Prostate gland (tissue), 2 donors: ENCODE measurements at regions not wholly inside any gene's neighbourhood (a gene's known extent, or its start where the extent isn't known, plus 50 kb on each side); places are given as distances from the start of the nearest gene placed in this dataset.

ENCODE experiments used
- DNase-seq: peaks from one replicate; pipeline ENCODE4 v3.0.0-alpha.2; 2019; ENCODE audit warnings: low spot score
- H3K27ac ChIP-seq, 2 donors: fragments of 200-600 bp; sonication (generic); 2 replicates each; pipeline ENCODE4 v1.5.1; 2017 to 2019
- H3K27me3 ChIP-seq: fragments of 200-600 bp; sonication (generic); replicated peaks from 2 replicates; pipeline ENCODE4 v1.5.1; 2019; ENCODE audit not compliant: insufficient read depth
- H3K36me3 ChIP-seq, 2 donors: fragments of 200-600 bp; sonication (generic); 1 replicate in 1 of 2; 2 replicates in 1 of 2; pipeline versions ENCODE4 v1.5.1 to v1.8.1; 2017 to 2019
- H3K4me1 ChIP-seq: fragments of 200-600 bp; sonication (generic); replicated peaks from 2 replicates; pipeline ENCODE4 v1.5.1; 2019
- H3K4me3 ChIP-seq, 2 donors: fragments of 200-600 bp; sonication (generic); 2 replicates each; pipeline ENCODE4 v1.5.1; 2017 to 2019
- H3K9me3 ChIP-seq: fragments of 200-600 bp; sonication (generic); 2 replicates; pipeline ENCODE4 v1.5.1; 2017
- CTCF ChIP-seq, 4 experiments: fragments of 200-600 bp in 2 of 4; fragments of 450-650 bp in 2 of 4; sonication (generic) in 2 of 4; IDR thresholded peaks; 1 replicate in 3 of 4; 2 replicates in 1 of 4; pipeline ENCODE4 v1.5.1; 2016 to 2019; ENCODE audit warnings: antibody characterized with exemption in 4 of 4, mild to moderate bottlenecking in 2 of 4, moderate library complexity in 2 of 4
- POLR2A ChIP-seq: fragments of 450-650 bp; IDR thresholded peaks from one replicate; pipeline ENCODE4 v1.6.1; 2016; ENCODE audit warnings: antibody characterized with exemption, mild to moderate bottlenecking
- POLR2AphosphoS5 ChIP-seq: sonication (generic); formaldehyde crosslinking; IDR thresholded peaks from one replicate; pipeline ENCODE4 v1.6.1; 2017; ENCODE audit warnings: antibody characterized with exemption
- WGBS: methylation state at CpG from one replicate; pipeline ENCODE4 v1.1.5; 2018; 5-methylcytosine and 5-hydroxymethylcytosine counted together
- intact Hi-C: fragments of 100-400 bp; cut with DNase I; formaldehyde crosslinking; loops from one replicate; pipeline ENCODE4 v1.14.2; 2022

- 88% methylated on average over 8 of the region's 8 CpGs for WGBS
- intact Hi-C loops, result no loop called here
These were observed 742.4 kb downstream of the GALR1 start for GRCh38 chr18:77992057-77992456.

GRCh38 chr18:77993188-77993981 lies 743.7 kb downstream of the GALR1 start:
- TF ChIP-seq POLR2A (no peak), CTCF (IDR thresholded peaks at IDR 0.05) (no peak), POLR2AphosphoS5 (no peak)
- Histone ChIP-seq H3K9me3 (no peaks in the 10 kb centered on the region), H3K4me3 (no peak overlapping the region), H3K27ac (no peak overlapping the region), H3K4me1 (no peaks in the 10 kb centered on the region), H3K36me3 (no peaks in the 10 kb centered on the region), H3K27me3 (no peaks in the 10 kb centered on the region)
- DNase-seq, result no peak
- 92% methylated on average over 25 of the region's 25 CpGs for WGBS
- intact Hi-C loops, result no loop called here

More at GRCh38 chr18:77992057-77992456, 742.4 kb downstream of the GALR1 start:
- Histone ChIP-seq H3K27ac (no peak overlapping the region), H3K4me3 (no peak overlapping the region), H3K9me3 (no peaks in the 10 kb centered on the region), H3K36me3 (no peaks in the 10 kb centered on the region), H3K27me3 (no peaks in the 10 kb centered on the region), H3K4me1 (no peaks in the 10 kb centered on the region)
- no peak for DNase-seq
- no peak for TF ChIP-seq POLR2AphosphoS5
- TF ChIP-seq POLR2A, result no peak
- no peak for TF ChIP-seq CTCF (IDR thresholded peaks at IDR 0.05)

- no peak for DNase-seq
- WGBS, result 74% methylated on average over 3 of the region's 3 CpGs
- intact Hi-C loops, result no loop called here
- no peaks in the 10 kb centered on the region for H3K4me1 ChIP-seq
- no peaks in the 10 kb centered on the region for H3K9me3 ChIP-seq
- H3K27ac ChIP-seq, result no peak overlapping the region
- H3K27me3 ChIP-seq, result no peaks in the 10 kb centered on the region
- no peak overlapping the region for H3K4me3 ChIP-seq
- TF ChIP-seq POLR2A (no peak), CTCF (IDR thresholded peaks at IDR 0.05) (no peak), POLR2AphosphoS5 (no peak)
- no peaks in the 10 kb centered on the region for H3K36me3 ChIP-seq
These were observed 745.9 kb downstream of the GALR1 start for GRCh38 chr18:77995593-77995992.

- 71% methylated on average over 4 of the region's 4 CpGs for WGBS
- Histone ChIP-seq H3K4me1 (no peaks in the 10 kb centered on the region), H3K4me3 (no peak overlapping the region), H3K9me3 (no peaks in the 10 kb centered on the region), H3K27me3 (no peaks in the 10 kb centered on the region), H3K36me3 (no peaks in the 10 kb centered on the region), H3K27ac (no peak overlapping the region)
- DNase-seq, result no peak
- intact Hi-C loops, result no loop called here
- TF ChIP-seq POLR2AphosphoS5 (no peak), CTCF (IDR thresholded peaks at IDR 0.05) (no peak), POLR2A (no peak)
These were observed 747.1 kb downstream of the GALR1 start for GRCh38 chr18:77996737-77997136.

GRCh38 chr18:78001811-78002210 lies 752.2 kb downstream of the GALR1 start:
- no peaks in the 10 kb centered on the region for H3K4me1 ChIP-seq
- no peaks in the 10 kb centered on the region for H3K27me3 ChIP-seq
- intact Hi-C loops, result no loop called here
- DNase-seq, result no peak
- H3K9me3 ChIP-seq, result no peaks in the 10 kb centered on the region
- no peak overlapping the region for H3K27ac ChIP-seq
- no peak overlapping the region for H3K4me3 ChIP-seq
- TF ChIP-seq POLR2AphosphoS5, result no peak
- TF ChIP-seq CTCF (IDR thresholded peaks at IDR 0.05), result no peak
- no peak for TF ChIP-seq POLR2A
- no peaks in the 10 kb centered on the region for H3K36me3 ChIP-seq
